ENCODE measurements at regions not wholly inside any gene's neighbourhood (a gene's known extent, or its start where the extent isn't known, plus 50 kb on each side); places are given as distances from the start of the nearest gene placed in this dataset.

GRCh38 chr20:4303136-4303535, 54.0 kb upstream of the ADRA1D start:
- DNase-seq (ENCODE audit: low spot score), result no peak

GRCh38 chr20:4300921-4301320, 51.8 kb upstream of the ADRA1D start:
- no peak for DNase-seq (ENCODE audit: low spot score)

GRCh38 chr20:4300401-4300800, 51.3 kb upstream of the ADRA1D start:
- DNase-seq (ENCODE audit: low spot score), result no peak

- no peak for DNase-seq (ENCODE audit: low spot score)
These were observed 50.7 kb upstream of the ADRA1D start for GRCh38 chr20:4299773-4300172.

GRCh38 chr20:4299216-4299615, 50.1 kb upstream of the ADRA1D start:
- no peak for DNase-seq (ENCODE audit: low spot score)

Data from ureter (tissue), 1 donor.